IMR-90 (cell line): ENCODE measurements at regions not wholly inside any gene's neighbourhood (a gene's known extent, or its start where the extent isn't known, plus 50 kb on each side); places are given as distances from the start of the nearest gene placed in this dataset.
A peak's percentile ranks its signal among the peaks of the same experiment; 100 is the strongest.

Source experiments
- ATAC-seq: fragments of 200-7000 bp; cut with Tn5 transposase; 2 replicates; pipeline ENCODE4 v1.9.1; 2020; ENCODE audit warnings: low read depth, mild to moderate bottlenecking, moderate library complexity
- BruUV-seq: library from RNA; stranded (reverse); fragments of 400-500 nt; replicated peaks from 2 replicates; lab custom pipeline; 2021; lab: Mats Ljungman, UMichigan
- CTCF ChIA-PET: fragments of 300-600 bp; formaldehyde crosslinking; extraction: SDS; loops from one replicate; lab custom pipeline; 2021; ENCODE audit warnings: antibody characterized with exemption; lab: Yijun Ruan, JAX
- POLR2A ChIA-PET: fragments of 300-600 bp; sonication (Branson Sonifier 250); formaldehyde crosslinking; loops from one replicate; lab custom pipeline; 2022; ENCODE audit warnings: antibody characterized with exemption; ENCODE audit not compliant: unreplicated experiment; lab: Charles Lee
- DNase-seq: peaks from one replicate; pipeline ENCODE4 v3.0.0; 2013
- H2AFZ ChIP-seq: replicated peaks from 2 replicates; pipeline ENCODE3; 2013; ENCODE audit warnings: low read length, mild to moderate bottlenecking; ENCODE audit not compliant: poor library complexity
- H2AK5ac ChIP-seq: 2 replicates; pipeline ENCODE4 v1.6.1; 2013; ENCODE audit warnings: low read depth, low read length, inconsistent platforms
- H2AK9ac ChIP-seq: replicated peaks from 2 replicates; pipeline ENCODE3; 2013; ENCODE audit warnings: mild to moderate bottlenecking, low read depth, low read length, moderate library complexity; ENCODE audit not compliant: poor library complexity
- H2BK120ac ChIP-seq: 2 replicates; pipeline ENCODE4 v1.6.1; 2013; ENCODE audit warnings: low read depth, low read length, inconsistent platforms
- H2BK15ac ChIP-seq: 3 replicates; pipeline ENCODE4 v1.6.1; 2013; ENCODE audit warnings: low read depth, low read length, inconsistent platforms
- H2BK20ac ChIP-seq: 2 replicates; pipeline ENCODE4 v1.6.1; 2013; ENCODE audit warnings: low read depth, mild to moderate bottlenecking, inconsistent platforms, low read length, moderate library complexity
- H2BK5ac ChIP-seq: 2 replicates; pipeline ENCODE4 v1.6.1; 2013; ENCODE audit warnings: mild to moderate bottlenecking, low read depth, low read length, inconsistent platforms; ENCODE audit not compliant: poor library complexity, severe bottlenecking
- H3K14ac ChIP-seq: replicated peaks from 2 replicates; pipeline ENCODE4 v1.6.1; 2013; ENCODE audit warnings: low read depth, low read length, inconsistent platforms
- H3K18ac ChIP-seq: 2 replicates; pipeline ENCODE4 v1.6.1; 2013; ENCODE audit warnings: low read depth, low read length, control low read depth
- H3K23ac ChIP-seq: 2 replicates; pipeline ENCODE4 v1.6.1; 2013; ENCODE audit warnings: low read depth, low read length, inconsistent platforms
- H3K27ac ChIP-seq: 2 replicates; pipeline ENCODE4 v1.5.1; 2013; ENCODE audit warnings: mild to moderate bottlenecking, control low read depth, low read length; ENCODE audit not compliant: insufficient read depth
- H3K27me3 ChIP-seq: 2 replicates; pipeline ENCODE4 v1.6.1; 2013; ENCODE audit warnings: low read length; ENCODE audit not compliant: control insufficient read depth, insufficient read depth
- H3K36me3 ChIP-seq: 2 replicates; pipeline ENCODE4 v1.6.1; 2013; ENCODE audit warnings: low read length, mixed read lengths; ENCODE audit not compliant: control insufficient read depth, insufficient read depth
- H3K4ac ChIP-seq: 2 replicates; pipeline ENCODE4 v1.6.1; 2013; ENCODE audit warnings: low read depth, low read length, inconsistent platforms
- H3K4me1 ChIP-seq: 2 replicates; pipeline ENCODE4 v1.6.1; 2013; ENCODE audit warnings: low read length, mixed read lengths; ENCODE audit not compliant: control insufficient read depth, insufficient read depth
- H3K4me2 ChIP-seq: 2 replicates; pipeline ENCODE4 v1.6.1; 2013; ENCODE audit warnings: low read depth, mild to moderate bottlenecking, control low read depth, low read length, moderate library complexity
- H3K4me3 ChIP-seq: 2 replicates; pipeline ENCODE4 v1.5.1; 2013; ENCODE audit warnings: low read depth, mild to moderate bottlenecking, control low read depth, low read length, moderate library complexity; ENCODE audit not compliant: insufficient read depth
- H3K56ac ChIP-seq: 2 replicates; pipeline ENCODE4 v1.6.1; 2013; ENCODE audit warnings: low read length, inconsistent platforms; ENCODE audit not compliant: insufficient read depth; ENCODE audit errors: extremely low read depth
- H3K79me1 ChIP-seq, 2 experiments: 2 replicates each; pipeline ENCODE4 v1.6.1; 2013; ENCODE audit warnings: low read length in 2 of 2, inconsistent platforms in 1 of 2, low read depth in 1 of 2
- H3K9ac ChIP-seq: 2 replicates; pipeline ENCODE4 v1.6.1; 2013; ENCODE audit warnings: low read depth, low read length, control low read depth
- H3K9me1 ChIP-seq: 2 replicates; pipeline ENCODE4 v1.6.1; 2013; ENCODE audit warnings: low read length, inconsistent platforms; ENCODE audit not compliant: insufficient read depth
- H3K9me3 ChIP-seq: 2 replicates; pipeline ENCODE4 v1.6.1; 2013; ENCODE audit warnings: low read length; ENCODE audit not compliant: control insufficient read depth, insufficient read depth
- H4K20me1 ChIP-seq: 2 replicates; pipeline ENCODE4 v1.6.1; 2013; ENCODE audit warnings: low read length, inconsistent platforms; ENCODE audit not compliant: insufficient read depth
- H4K5ac ChIP-seq: 2 replicates; pipeline ENCODE4 v1.6.1; 2013; ENCODE audit warnings: mild to moderate bottlenecking, low read depth, low read length, control low read depth
- H4K8ac ChIP-seq, 2 experiments: 2 replicates each; pipeline ENCODE4 v1.6.1; 2013; ENCODE audit warnings: low read depth in 2 of 2, low read length in 2 of 2, control low read depth in 1 of 2, inconsistent platforms in 1 of 2
- H4K91ac ChIP-seq: 2 replicates; pipeline ENCODE4 v1.6.1; 2013; ENCODE audit warnings: low read depth, low read length, inconsistent platforms; ENCODE audit not compliant: insufficient read depth
- CHD1 ChIP-seq: IDR thresholded peaks from 2 replicates; pipeline ENCODE4 v1.6.1; 2012; ENCODE audit warnings: low read depth, low read length, improper control_type of control experiment
- ELK1 ChIP-seq: fragments of 150-350 bp; IDR thresholded peaks from 2 replicates; pipeline ENCODE4 v1.6.1; 2016; ENCODE audit warnings: low read depth, mild to moderate bottlenecking, low read length, moderate library complexity, borderline replicate concordance
- FOS ChIP-seq: fragments of 150-350 bp; IDR thresholded peaks from 2 replicates; pipeline ENCODE4 v1.6.1; 2016; ENCODE audit warnings: low read depth, low read length
- POLR2A ChIP-seq: IDR thresholded peaks from 2 replicates; pipeline ENCODE4 v1.6.1; 2012; ENCODE audit warnings: mild to moderate bottlenecking, low read depth, low read length
- WGBS, 2 experiments: methylation state at CpG; one replicate each; pipeline versions ENCODE4 v1.1.5 to v1.1.7; 2013; ENCODE audit warnings: missing lambda C conversion rate in 2 of 2; ENCODE audit not compliant: insufficient read length in 1 of 2; ENCODE audit errors: extremely low coverage in 2 of 2; 5-methylcytosine and 5-hydroxymethylcytosine counted together
- dilution Hi-C: fragments of 300-500 bp; cut with HindIII; formaldehyde crosslinking; loops from one replicate; pipeline ENCODE4 v1.14.3; 2018; ENCODE audit warnings: low sequenced_read_pairs; ENCODE audit not compliant: unreplicated experiment
- in situ Hi-C: fragments of 300-500 bp; cut with MboI; formaldehyde crosslinking; loops from 3 replicates; pipeline ENCODE4 v1.14.3; 2019; ENCODE audit warnings: low sequenced_read_pairs, inconsistent platforms, mixed read lengths
- intact Hi-C: fragments of 100-400 bp; cut with micrococcal nuclease; formaldehyde crosslinking; loops from 2 replicates; pipeline ENCODE4 v1.10.0; 2022

DNA sequence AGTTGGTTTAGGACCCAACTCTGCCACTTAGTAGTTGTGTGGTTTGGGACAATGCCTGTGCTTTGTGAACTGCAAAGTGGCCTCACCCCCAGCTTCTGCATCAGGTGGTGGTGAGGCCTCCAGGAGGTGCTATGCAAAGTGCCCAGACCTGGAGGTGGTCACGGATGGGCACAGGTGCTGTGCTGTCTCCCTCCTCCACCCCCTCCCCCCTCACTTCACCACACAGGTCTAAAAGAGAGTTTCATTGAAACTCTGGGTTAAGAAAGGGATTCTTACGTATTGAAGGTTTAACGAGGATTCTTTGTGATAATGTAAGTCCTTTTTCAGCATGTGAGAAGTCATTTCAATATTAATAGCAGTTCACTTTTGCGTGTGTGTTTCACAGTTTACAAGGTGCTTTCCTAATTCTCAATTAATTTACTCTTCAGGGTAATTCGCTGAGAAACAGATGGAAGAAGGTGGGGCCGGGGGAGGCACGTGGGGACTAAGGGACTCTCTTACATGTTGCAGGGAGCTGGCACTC, 369.9 kb downstream of the LPIN1 start:
- H3K27me3 ChIP-seq = no peaks in the 10 kb centered on the region
- no CpG with 5 or more reads among the region's 7 CpGs for WGBS, 2 experiments
- no peak overlapping the region for H3K4me2 ChIP-seq
- H3K14ac ChIP-seq = no peak overlapping the region
- ChIA-PET CTCF (no interaction called here), POLR2A (no interaction called here)
- H3K9me3 ChIP-seq = no peaks in the 10 kb centered on the region
- no peaks in the 10 kb centered on the region for H3K36me3 ChIP-seq
- no peak overlapping the region for H3K23ac ChIP-seq
- no peak overlapping the region for H4K5ac ChIP-seq
- H2AK9ac ChIP-seq = no peak overlapping the region
- no peak overlapping the region for H4K91ac ChIP-seq
- no peak overlapping the region for H2BK15ac ChIP-seq
- H2AK5ac ChIP-seq = 0 out of 2 replicates have a peak overlapping the region, but pooled peaks have one; percentile 10
- no peak overlapping the region for H3K4me3 ChIP-seq
- no peak overlapping the region for H2BK120ac ChIP-seq
- H4K8ac ChIP-seq = no peak overlapping the region
- H3K79me1 ChIP-seq = no peaks in the 10 kb centered on the region
- no peak for DNase-seq
- no peak overlapping the region for H2BK20ac ChIP-seq
- dilution Hi-C loops = no loop called here
- no peak overlapping the region for H3K27ac ChIP-seq
- no TSS peak for BruUV-seq
- H3K9me1 ChIP-seq = peaks cover 19% of the 10 kb centered on the region
- no peak overlapping the region for H2BK5ac ChIP-seq
- no peak overlapping the region for H3K56ac ChIP-seq
- intact Hi-C loops = no loop called here
- H2AFZ ChIP-seq = no peak overlapping the region
- H3K4ac ChIP-seq = no peak overlapping the region
- in situ Hi-C loops = no loop called here
- peaks cover 15% of the 10 kb centered on the region for H3K4me1 ChIP-seq
- H4K20me1 ChIP-seq = peaks cover 4% of the 10 kb centered on the region; the same call in 1 of the 2 replicates
- no peak overlapping the region for H3K9ac ChIP-seq
- H3K18ac ChIP-seq = no peak overlapping the region
- no peak for TF ChIP-seq FOS
- TF ChIP-seq POLR2A = no peak
- no peak for TF ChIP-seq ELK1
- no peak for TF ChIP-seq CHD1
- no peak for ATAC-seq
